K562 (cell line): ENCODE measurements at regions not wholly inside any gene's neighbourhood (a gene's known extent, or its start where the extent isn't known, plus 50 kb on each side); places are given as distances from the start of the nearest gene placed in this dataset.
A peak's percentile ranks its signal among the peaks of the same experiment; 100 is the strongest.

Source experiments
- ATAC-seq: fragments of 200-7000 bp; cut with Tn5 transposase; 3 replicates; pipeline ENCODE4 v1.9.1; 2020; ENCODE audit warnings: moderate library complexity
- BruUV-seq: library from RNA; stranded (reverse); fragments of 400-500 nt; replicated peaks from 2 replicates; lab custom pipeline; 2021; lab: Mats Ljungman, UMichigan
- CTCF ChIA-PET: fragments of 300-600 bp; formaldehyde crosslinking; extraction: SDS; loops from one replicate; lab custom pipeline; 2021; ENCODE audit warnings: low intra/inter-chr PET ratio; lab: Yijun Ruan, JAX
- POLR2A ChIA-PET: fragments of 300-600, 350-650 bp; sonication (Branson Sonifier 250); formaldehyde crosslinking; extraction: SDS; loops from one replicate; lab custom pipeline; 2021; ENCODE audit warnings: antibody characterized with exemption, inconsistent platforms; lab: Yijun Ruan, JAX
- DNase-seq, 4 experiments: peaks; one replicate each; pipeline versions ENCODE4 v3.0.0 to v3.0.0-alpha.2; 2011 to 2018; ENCODE audit warnings: low spot score in 3 of 4, mixed read lengths in 3 of 4; ENCODE audit errors: extremely low read depth in 1 of 4
- FAIRE-seq: peaks from 2 replicates; lab custom pipeline; 2011; peaks lifted over from hg19 to GRCh38; lab: Jason Lieb, UNC
- H2AFZ ChIP-seq: 2 replicates; pipeline ENCODE4 v1.6.0; 2011; ENCODE audit warnings: low read depth, low read length, control low read depth, inconsistent platforms
- H3K27ac ChIP-seq: fragments of 200-600 bp; 3 replicates; pipeline ENCODE4 v1.8.0; 2011; ENCODE audit warnings: low read depth, mild to moderate bottlenecking, control low read depth, inconsistent platforms, low read length, moderate library complexity, mixed read lengths; ENCODE audit errors: extremely low read depth
- H3K27me3 ChIP-seq, 2 experiments: fragments of 300-600 bp in 1 of 2; 2 replicates in 1 of 2; 3 replicates in 1 of 2; pipeline versions ENCODE4 v1.6.0 to v1.8.0; 2011; ENCODE audit warnings: inconsistent platforms in 2 of 2, low read length in 2 of 2, mild to moderate bottlenecking in 1 of 2, mixed read lengths in 1 of 2, moderate library complexity in 1 of 2; ENCODE audit not compliant: control insufficient read depth in 2 of 2, insufficient read depth in 2 of 2
- H3K36me3 ChIP-seq: fragments of 300-600 bp; 3 replicates; pipeline ENCODE4 v1.8.0; 2011; ENCODE audit warnings: mild to moderate bottlenecking, low read length, inconsistent platforms; ENCODE audit not compliant: control insufficient read depth, insufficient read depth
- H3K4me1 ChIP-seq, 2 experiments: fragments of 200-600 bp in 1 of 2; replicated peaks in 1 of 2; 2 replicates in 1 of 2; 3 replicates in 1 of 2; pipeline versions ENCODE4 v1.5.1 to v1.8.0; 2011; ENCODE audit warnings: inconsistent platforms in 2 of 2, low read length in 2 of 2, mild to moderate bottlenecking in 1 of 2, mixed read lengths in 1 of 2, moderate library complexity in 1 of 2; ENCODE audit not compliant: control insufficient read depth in 2 of 2, insufficient read depth in 2 of 2
- H3K4me2 ChIP-seq: 2 replicates; pipeline ENCODE4 v1.6.1; 2011; ENCODE audit warnings: low read length, control low read depth, inconsistent platforms, mixed read lengths; ENCODE audit not compliant: insufficient read depth
- H3K4me3 ChIP-seq: fragments of 200-600 bp; sonication (generic), shearing (Covaris generic); 2 replicates; pipeline ENCODE4 v1.5.1; 2016; ENCODE audit warnings: control low read depth, inconsistent platforms
- H3K79me2 ChIP-seq: fragments of 200-600 bp; 3 replicates; pipeline ENCODE4 v1.8.0; 2011; ENCODE audit warnings: low read length, inconsistent platforms; ENCODE audit not compliant: control insufficient read depth, insufficient read depth
- H3K9ac ChIP-seq, 2 experiments: 2 replicates each; pipeline versions ENCODE4 v1.6.0 to v1.6.1; 2011; ENCODE audit warnings: low read depth in 2 of 2, low read length in 2 of 2, control low read depth in 1 of 2, inconsistent platforms in 1 of 2, mild to moderate bottlenecking in 1 of 2, mixed read lengths in 1 of 2; ENCODE audit not compliant: insufficient read depth in 1 of 2
- H3K9me1 ChIP-seq: one replicate; pipeline ENCODE4 v1.6.0; 2011; ENCODE audit warnings: inconsistent platforms, mild to moderate bottlenecking, low read length, moderate library complexity; ENCODE audit not compliant: control insufficient read depth, insufficient read depth
- H3K9me3 ChIP-seq: replicated peaks from 2 replicates; pipeline ENCODE4 v1.5.1; 2011; ENCODE audit warnings: low read depth, low read length, inconsistent platforms; ENCODE audit not compliant: control insufficient read depth, insufficient read depth
- H4K20me1 ChIP-seq: replicated peaks from 2 replicates; pipeline ENCODE4 v1.6.1; 2011; ENCODE audit warnings: low read length, inconsistent platforms, mixed read lengths; ENCODE audit not compliant: control insufficient read depth, insufficient read depth
- C11orf30 ChIP-seq: fragments of 450-650 bp; IDR thresholded peaks from 2 replicates; pipeline ENCODE4 v1.6.1; 2016; ENCODE audit warnings: low read depth, mild to moderate bottlenecking
- CREM ChIP-seq: IDR thresholded peaks from 2 replicates; pipeline ENCODE4 v1.6.1; 2014; ENCODE audit warnings: antibody characterized with exemption, low read depth
- ELF4 ChIP-seq: fragments of 450-650 bp; formaldehyde crosslinking; IDR thresholded peaks from 2 replicates; pipeline ENCODE4 v1.4.0; 2022; ENCODE audit warnings: missing genetic modification characterization
- KLF6 ChIP-seq: fragments of 250-450 bp; sonication (Bioruptor Pico); IDR thresholded peaks from 2 replicates; pipeline ENCODE4 v1.4.0; 2020; ENCODE audit warnings: mild to moderate bottlenecking, moderate library complexity, borderline replicate concordance
- LCOR ChIP-seq: sonication (generic); formaldehyde crosslinking; IDR thresholded peaks from 2 replicates; pipeline ENCODE4 v1.8.0; 2022; ENCODE audit warnings: mild to moderate bottlenecking, missing genetic modification reagents
- MAFF ChIP-seq: IDR thresholded peaks from 2 replicates; pipeline ENCODE4 v1.6.1; 2012; ENCODE audit warnings: low read length, improper control_type of control experiment
- MAFG ChIP-seq: fragments of 450-650 bp; conservative IDR thresholded peaks from 2 replicates; pipeline ENCODE4 v1.6.1; 2016; ENCODE audit warnings: missing genetic modification characterization, missing compliant biosample characterization
- MAFK ChIP-seq: IDR thresholded peaks from 2 replicates; pipeline ENCODE4 v1.6.1; 2011; ENCODE audit warnings: low read length, improper control_type of control experiment
- MAZ ChIP-seq, 2 experiments: fragments of 450-650 bp in 1 of 2; sonication (generic) in 1 of 2; formaldehyde crosslinking; IDR thresholded peaks in 1 of 2; conservative IDR thresholded peaks in 1 of 2; 2 replicates each; pipeline versions ENCODE4 v1.4.0 to v1.5.0; 2020; ENCODE audit warnings: mild to moderate bottlenecking in 1 of 2, missing genetic modification reagents in 1 of 2
- NEUROD1 ChIP-seq: fragments of 150-350 bp; IDR thresholded peaks from 2 replicates; pipeline ENCODE4 v1.6.1; 2014; ENCODE audit warnings: borderline replicate concordance, low read length, low read depth; ENCODE audit not compliant: partially characterized antibody
- PRMT5 ChIP-seq: sonication (generic); formaldehyde crosslinking; IDR thresholded peaks from 2 replicates; pipeline ENCODE4 v1.5.0; 2020; ENCODE audit warnings: missing genetic modification reagents
- SRSF9 ChIP-seq: fragments of 200-400 bp; formaldehyde crosslinking; IDR thresholded peaks from 2 replicates; pipeline ENCODE4 v1.6.1; 2017; ENCODE audit warnings: low read depth, low read length, borderline replicate concordance
- TAF9B ChIP-seq: fragments of 450-650 bp; IDR thresholded peaks from 2 replicates; pipeline ENCODE4 v1.6.1; 2018; ENCODE audit warnings: mild to moderate bottlenecking; ENCODE audit not compliant: partially characterized antibody
- ZNF217 ChIP-seq: sonication (generic); formaldehyde crosslinking; IDR thresholded peaks from 2 replicates; pipeline ENCODE4 v1.8.0; 2022; ENCODE audit warnings: mild to moderate bottlenecking, missing genetic modification reagents
- ZNF316 ChIP-seq: fragments of 450-650 bp; IDR thresholded peaks from 2 replicates; pipeline ENCODE4 v1.6.1; 2016
- WGBS: fragments of 100-300 bp; shearing (Covaris generic); methylation state at CpG from one replicate; pipeline ENCODE4 v1.1.6; 2016; ENCODE audit warnings: low coverage, mixed read lengths; ENCODE audit not compliant: insufficient coverage; ENCODE audit errors: missing lambda C conversion rate; 5-methylcytosine and 5-hydroxymethylcytosine counted together
- in situ Hi-C: fragments of 300-500 bp; cut with MboI; formaldehyde crosslinking; loops from 4 replicates; pipeline ENCODE4 v1.15.0; 2018; ENCODE audit warnings: inconsistent platforms, mixed read lengths
- intact Hi-C: fragments of 100-400 bp; cut with micrococcal nuclease; formaldehyde crosslinking; loops from 2 replicates; pipeline ENCODE4 v1.14.2; 2022
- TF ChIP-seq, protein P1 (sequence below): sonication (generic); formaldehyde crosslinking; IDR thresholded peaks from 2 replicates; pipeline ENCODE4 v1.8.1; 2022; ENCODE audit warnings: missing genetic modification reagents
- TF ChIP-seq, protein P2 (sequence below): fragments of 250-450 bp; sonication (Bioruptor Pico); IDR thresholded peaks from 2 replicates; pipeline ENCODE4 v1.8.0; 2021; ENCODE audit warnings: mild to moderate bottlenecking, moderate library complexity

DNA sequence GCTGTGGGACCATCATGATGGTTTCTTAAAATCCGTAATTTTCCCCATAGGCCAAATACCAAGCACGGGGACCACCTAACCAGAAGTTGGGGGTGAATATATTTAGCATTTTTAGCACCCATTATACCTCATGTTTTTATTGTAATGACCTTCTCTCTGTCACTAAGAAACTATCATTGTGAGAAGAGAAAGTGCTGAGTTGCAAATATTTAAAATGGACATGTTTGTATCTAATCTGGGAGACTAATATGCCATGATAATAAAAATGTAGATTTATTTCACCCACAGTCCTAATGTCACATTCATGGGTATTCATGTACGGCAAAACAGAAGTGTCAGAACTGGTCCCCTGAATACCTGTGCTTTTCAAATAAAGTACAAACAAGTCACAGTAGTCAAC, 398.9 kb upstream of the NR2F2 start:
- H3K4me1 ChIP-seq, result peaks cover 0 to 42% of the 10 kb centered on the region in 2 experiments; a peak in 4 of 5 replicates
- no peak for TF ChIP-seq MAZ (CRISPR knock-in tag; conservative IDR thresholded peaks at IDR 0.05 in 1 of 2, IDR thresholded peaks at IDR 0.05 in 1 of 2)
- TF ChIP-seq C11orf30, result peak; percentile 92
- TF ChIP-seq NEUROD1, result no peak
- no peak for TF ChIP-seq ZNF217 (CRISPR knock-in tag)
- no peak for TF ChIP-seq KLF6 (CRISPR knock-in tag)
- TF ChIP-seq, protein P1, sequence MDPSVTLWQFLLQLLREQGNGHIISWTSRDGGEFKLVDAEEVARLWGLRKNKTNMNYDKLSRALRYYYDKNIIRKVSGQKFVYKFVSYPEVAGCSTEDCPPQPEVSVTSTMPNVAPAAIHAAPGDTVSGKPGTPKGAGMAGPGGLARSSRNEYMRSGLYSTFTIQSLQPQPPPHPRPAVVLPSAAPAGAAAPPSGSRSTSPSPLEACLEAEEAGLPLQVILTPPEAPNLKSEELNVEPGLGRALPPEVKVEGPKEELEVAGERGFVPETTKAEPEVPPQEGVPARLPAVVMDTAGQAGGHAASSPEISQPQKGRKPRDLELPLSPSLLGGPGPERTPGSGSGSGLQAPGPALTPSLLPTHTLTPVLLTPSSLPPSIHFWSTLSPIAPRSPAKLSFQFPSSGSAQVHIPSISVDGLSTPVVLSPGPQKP (CRISPR knock-in tag), result no peak
- peak; percentile 96 for TF ChIP-seq ZNF316
- peak; percentile 88 for TF ChIP-seq MAFK
- no peak for TF ChIP-seq TAF9B
- TF ChIP-seq CREM, result no peak
- peak; percentile 89 for TF ChIP-seq MAFF
- TF ChIP-seq PRMT5 (CRISPR knock-in tag), result no peak
- TF ChIP-seq MAFG (tag), result peak; percentile 90
- no peak for TF ChIP-seq SRSF9
- TF ChIP-seq ELF4, result no peak
- TF ChIP-seq LCOR, result no peak
- TF ChIP-seq, protein P2, sequence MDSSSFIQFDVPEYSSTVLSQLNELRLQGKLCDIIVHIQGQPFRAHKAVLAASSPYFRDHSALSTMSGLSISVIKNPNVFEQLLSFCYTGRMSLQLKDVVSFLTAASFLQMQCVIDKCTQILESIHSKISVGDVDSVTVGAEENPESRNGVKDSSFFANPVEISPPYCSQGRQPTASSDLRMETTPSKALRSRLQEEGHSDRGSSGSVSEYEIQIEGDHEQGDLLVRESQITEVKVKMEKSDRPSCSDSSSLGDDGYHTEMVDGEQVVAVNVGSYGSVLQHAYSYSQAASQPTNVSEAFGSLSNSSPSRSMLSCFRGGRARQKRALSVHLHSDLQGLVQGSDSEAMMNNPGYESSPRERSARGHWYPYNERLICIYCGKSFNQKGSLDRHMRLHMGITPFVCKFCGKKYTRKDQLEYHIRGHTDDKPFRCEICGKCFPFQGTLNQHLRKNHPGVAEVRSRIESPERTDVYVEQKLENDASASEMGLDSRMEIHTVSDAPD (CRISPR knock-in tag), result no peak
- no peak overlapping the region for H3K4me2 ChIP-seq
- H3K27me3 ChIP-seq, result no peaks in the 10 kb centered on the region
- POLR2A ChIA-PET, result interaction anchor here (1.0 to 1.3 kb wide), 3 partner anchors 12 to 399 kb away, joined by 3 to 4 read pairs (median 4); partner anchors contain the start of gene NR2F2
- DNase-seq, result no peak
- in situ Hi-C loops (no loop called here), intact Hi-C loops (loop anchor here (2.0 kb wide), 1 partner anchor 111 kb away; no protein-coding TSS in a partner anchor)
- H3K27ac ChIP-seq, result peak overlapping the region; percentile 81; the same call in 2 of the 3 replicates
- 93% methylated on average over 3 of the region's 3 CpGs for WGBS
- H3K4me3 ChIP-seq, result no peak overlapping the region
- CTCF ChIA-PET, result no interaction called here
- no TSS peak for BruUV-seq
- H3K79me2 ChIP-seq, result no peaks in the 10 kb centered on the region
- no peaks in the 10 kb centered on the region for H3K36me3 ChIP-seq
- no peak for ATAC-seq
- no peaks in the 10 kb centered on the region for H3K9me1 ChIP-seq
- H4K20me1 ChIP-seq, result no peaks in the 10 kb centered on the region
- 0 out of 4 replicates have a peak overlapping the region, but pooled peaks of 1 of the 2 experiments have one; percentile 67 for H3K9ac ChIP-seq
- 0 out of 2 replicates have a peak, but pooled peaks cover 2% of the 10 kb centered on the region for H3K9me3 ChIP-seq
- FAIRE-seq, result no peak
- peak overlapping the region; percentile 87 for H2AFZ ChIP-seq
